HG03442 (cell line): ENCODE measurements at regions not wholly inside any gene's neighbourhood (a gene's known extent, or its start where the extent isn't known, plus 50 kb on each side); places are given as distances from the start of the nearest gene placed in this dataset.
"Not testable (repeated sequence)": the region's sequence is repeated elsewhere in the genome, so short reads cannot be mapped to it uniquely, and the experiment has no call there.

Experiments
- ATAC-seq: cut with Tn5 transposase; IDR thresholded peaks from one replicate; pipeline ENCODE4 v1.9.1; 2021; ENCODE audit warnings: mild to moderate bottlenecking, moderate library complexity; ENCODE audit not compliant: unreplicated experiment

- no peak for ATAC-seq
These were observed 92.0 kb upstream of the TBL1X start for GRCh38 chrX:9372866-9373265.

- no peak for ATAC-seq
These were observed 91.1 kb upstream of the TBL1X start for GRCh38 chrX:9373789-9374188.

GRCh38 chrX:9374555-9374954 is 90.3 kb upstream of the TBL1X start:
- ATAC-seq = no peak

- no peak for ATAC-seq
These were observed 88.7 kb upstream of the TBL1X start for GRCh38 chrX:9376111-9376510.

- not testable (repeated sequence) for ATAC-seq
These were observed 87.6 kb upstream of the TBL1X start for GRCh38 chrX:9377216-9377615.

- ATAC-seq = no peak
These were observed 85.7 kb upstream of the TBL1X start for GRCh38 chrX:9378980-9379696.

- ATAC-seq = no peak
These were observed 84.9 kb upstream of the TBL1X start for GRCh38 chrX:9379697-9380551.

GRCh38 chrX:9383655-9384054 is 81.2 kb upstream of the TBL1X start:
- no peak for ATAC-seq

GRCh38 chrX:9388450-9388849 is 76.4 kb upstream of the TBL1X start:
- ATAC-seq = no peak

- no peak for ATAC-seq
These were observed 74.7 kb upstream of the TBL1X start for GRCh38 chrX:9390121-9390520.

GRCh38 chrX:9390693-9391368 is 74.0 kb upstream of the TBL1X start:
- ATAC-seq = no peak

GRCh38 chrX:9392445-9392844 is 72.4 kb upstream of the TBL1X start:
- ATAC-seq = no peak

GRCh38 chrX:9393571-9393970 is 71.3 kb upstream of the TBL1X start:
- ATAC-seq = no peak

GRCh38 chrX:9394212-9394611 is 70.6 kb upstream of the TBL1X start:
- ATAC-seq = no peak

GRCh38 chrX:9396930-9397329 is 67.9 kb upstream of the TBL1X start:
- no peak for ATAC-seq

- no peak for ATAC-seq
These were observed 63.8 kb upstream of the TBL1X start for GRCh38 chrX:9401051-9401450.

GRCh38 chrX:9403374-9403773 is 61.5 kb upstream of the TBL1X start:
- ATAC-seq = no peak

GRCh38 chrX:9405635-9406034 is 59.2 kb upstream of the TBL1X start:
- ATAC-seq = not testable (repeated sequence)

GRCh38 chrX:9410889-9411288 is 54.0 kb upstream of the TBL1X start:
- ATAC-seq = not testable (repeated sequence)

- not testable (repeated sequence) for ATAC-seq
These were observed 53.2 kb upstream of the TBL1X start for GRCh38 chrX:9411682-9412081.

- ATAC-seq = no peak
These were observed 50.4 kb upstream of the TBL1X start for GRCh38 chrX:9414416-9414815.
